Retinal pigment epithelial cell (primary cell): ENCODE measurements at regions not wholly inside any gene's neighbourhood (a gene's known extent, or its start where the extent isn't known, plus 50 kb on each side); places are given as distances from the start of the nearest gene placed in this dataset.

Experiments used
- DNase-seq: peaks from one replicate; pipeline ENCODE4 v3.0.0-alpha.2; 2010; ENCODE audit warnings: low read depth
- H3K4me3 ChIP-seq: 2 replicates; pipeline ENCODE4 v1.5.1; 2011; ENCODE audit warnings: mild to moderate bottlenecking, low read length, control low read depth, moderate library complexity
- CTCF ChIP-seq: conservative IDR thresholded peaks from 2 replicates; pipeline ENCODE4 v1.5.1; 2011; ENCODE audit warnings: low read depth, low read length, control low read depth, inconsistent platforms

- TF ChIP-seq CTCF = no peak
- DNase-seq = no peak
- H3K4me3 ChIP-seq = no peak overlapping the region
Observed at GRCh38 chr10:109393425-109393824, 529.9 kb downstream of the XPNPEP1 start.

- no peak overlapping the region for H3K4me3 ChIP-seq
- no peak for DNase-seq
- no peak for TF ChIP-seq CTCF
Observed at GRCh38 chr10:109386921-109387320, 536.4 kb downstream of the XPNPEP1 start.

- DNase-seq = no peak
- H3K4me3 ChIP-seq = no peak overlapping the region
- TF ChIP-seq CTCF = no peak
Observed at GRCh38 chr10:109386101-109386500, 537.2 kb downstream of the XPNPEP1 start.

- no peak for TF ChIP-seq CTCF
- no peak overlapping the region for H3K4me3 ChIP-seq
- DNase-seq = no peak
Observed at GRCh38 chr10:109379186-109379585, 544.1 kb downstream of the XPNPEP1 start.

- no peak overlapping the region for H3K4me3 ChIP-seq
- peak; percentile 19 for DNase-seq
- no peak for TF ChIP-seq CTCF
Observed at GRCh38 chr10:109374215-109374614, 549.1 kb downstream of the XPNPEP1 start.

- no peak for TF ChIP-seq CTCF
- H3K4me3 ChIP-seq = no peak overlapping the region
- DNase-seq = no peak
Observed at GRCh38 chr10:109359316-109359715, 564.0 kb downstream of the XPNPEP1 start.

GRCh38 chr10:109358325-109358724 is 565.0 kb downstream of the XPNPEP1 start:
- no peak for TF ChIP-seq CTCF
- no peak for DNase-seq
- H3K4me3 ChIP-seq = no peak overlapping the region
